ENCODE measurements at regions not wholly inside any gene's neighbourhood (a gene's known extent, or its start where the extent isn't known, plus 50 kb on each side); places are given as distances from the start of the nearest gene placed in this dataset.

- TF ChIP-seq, protein P1, sequence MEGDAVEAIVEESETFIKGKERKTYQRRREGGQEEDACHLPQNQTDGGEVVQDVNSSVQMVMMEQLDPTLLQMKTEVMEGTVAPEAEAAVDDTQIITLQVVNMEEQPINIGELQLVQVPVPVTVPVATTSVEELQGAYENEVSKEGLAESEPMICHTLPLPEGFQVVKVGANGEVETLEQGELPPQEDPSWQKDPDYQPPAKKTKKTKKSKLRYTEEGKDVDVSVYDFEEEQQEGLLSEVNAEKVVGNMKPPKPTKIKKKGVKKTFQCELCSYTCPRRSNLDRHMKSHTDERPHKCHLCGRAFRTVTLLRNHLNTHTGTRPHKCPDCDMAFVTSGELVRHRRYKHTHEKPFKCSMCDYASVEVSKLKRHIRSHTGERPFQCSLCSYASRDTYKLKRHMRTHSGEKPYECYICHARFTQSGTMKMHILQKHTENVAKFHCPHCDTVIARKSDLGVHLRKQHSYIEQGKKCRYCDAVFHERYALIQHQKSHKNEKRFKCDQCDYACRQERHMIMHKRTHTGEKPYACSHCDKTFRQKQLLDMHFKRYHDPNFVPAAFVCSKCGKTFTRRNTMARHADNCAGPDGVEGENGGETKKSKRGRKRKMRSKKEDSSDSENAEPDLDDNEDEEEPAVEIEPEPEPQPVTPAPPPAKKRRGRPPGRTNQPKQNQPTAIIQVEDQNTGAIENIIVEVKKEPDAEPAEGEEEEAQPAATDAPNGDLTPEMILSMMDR (IDR thresholded peaks at IDR 0.05), result no peak
- Mint-ChIP-seq H3K36me3 (ENCODE audit: low read depth) (no peaks in the 10 kb centered on the region), H3K27ac (no peak overlapping the region), H3K4me1 (ENCODE audit: low read depth) (no peaks in the 10 kb centered on the region), H3K4me3 (no peak overlapping the region), H3K9me3 (peaks cover 8% of the 10 kb centered on the region), H3K27me3 (no peaks in the 10 kb centered on the region)
- intact Hi-C loops (cut with micrococcal nuclease), result no loop called here
- ChIA-PET CTCF (no interaction called here), POLR2A (no interaction called here)
- ATAC-seq, result no peak
- no peak for DNase-seq
Observed at GRCh38 chr5:28190011-28190410, 1151.6 kb upstream of the CDH9 start.

DNA sequence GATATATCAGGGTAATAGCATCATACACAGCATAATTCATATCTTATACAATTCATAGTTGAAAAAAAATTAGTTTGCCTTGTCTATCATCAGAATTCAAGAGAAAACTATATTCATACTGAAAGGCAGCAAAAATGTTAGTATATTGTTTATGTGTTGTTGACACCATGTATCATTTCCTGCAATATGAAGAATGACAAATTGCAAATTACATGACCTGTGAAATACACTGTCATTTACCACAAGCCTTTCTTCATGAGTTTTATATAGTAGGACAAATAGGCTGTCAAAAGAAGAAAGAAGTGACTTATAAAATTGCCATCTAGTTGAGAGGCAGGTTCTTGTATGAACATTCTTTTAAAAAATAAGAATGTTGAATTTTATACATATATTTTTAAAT is 1136.3 kb upstream of the CDH9 start:
- peaks cover 12% of the 10 kb centered on the region for H3K9me3 Mint-ChIP-seq
- intact Hi-C loops (cut with micrococcal nuclease), result no loop called here
- H3K27me3 Mint-ChIP-seq, result no peaks in the 10 kb centered on the region
- ChIA-PET CTCF (no interaction called here), POLR2A (no interaction called here)
- H3K36me3 Mint-ChIP-seq (ENCODE audit: low read depth), result no peaks in the 10 kb centered on the region
- no peak overlapping the region for H3K4me3 Mint-ChIP-seq
- TF ChIP-seq, protein P1 (IDR thresholded peaks at IDR 0.05), result no peak
- DNase-seq (no peak), ATAC-seq (no peak)
- H3K27ac Mint-ChIP-seq, result no peak overlapping the region
- H3K4me1 Mint-ChIP-seq (ENCODE audit: low read depth), result no peaks in the 10 kb centered on the region

DNA sequence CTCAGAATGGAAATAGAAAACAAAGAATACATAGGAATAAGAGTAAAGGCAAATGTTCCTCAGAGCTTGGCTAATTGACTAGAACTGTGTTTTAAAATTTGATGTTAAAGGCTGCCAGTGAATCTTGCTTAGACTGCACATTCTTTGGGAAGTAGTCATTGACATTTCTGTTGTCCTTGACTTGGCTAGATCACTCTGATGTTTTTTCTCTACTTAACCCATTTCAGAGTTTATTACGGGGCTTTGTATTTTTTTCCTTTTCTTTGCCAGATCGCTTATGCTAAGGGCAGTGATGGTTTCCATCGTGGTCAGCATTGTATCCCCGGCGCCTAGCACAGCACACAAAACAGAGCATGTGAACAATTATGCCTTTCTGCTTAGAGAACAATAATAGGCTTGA is 1126.7 kb upstream of the CDH9 start:
- peaks cover 15% of the 10 kb centered on the region for H3K9me3 Mint-ChIP-seq
- ChIA-PET POLR2A (interaction anchor here (0.6 kb wide), 1 partner anchor 549 kb away, joined by 3 read pairs; no protein-coding TSS in a partner anchor), CTCF (no interaction called here)
- ATAC-seq (no peak), DNase-seq (no peak)
- intact Hi-C loops (cut with micrococcal nuclease), result no loop called here
- H3K27ac Mint-ChIP-seq, result no peak overlapping the region
- no peaks in the 10 kb centered on the region for H3K4me1 Mint-ChIP-seq (ENCODE audit: low read depth)
- no peak overlapping the region for H3K4me3 Mint-ChIP-seq
- no peaks in the 10 kb centered on the region for H3K36me3 Mint-ChIP-seq (ENCODE audit: low read depth)
- TF ChIP-seq, protein P1 (IDR thresholded peaks at IDR 0.05), result no peak
- no peaks in the 10 kb centered on the region for H3K27me3 Mint-ChIP-seq

DNA sequence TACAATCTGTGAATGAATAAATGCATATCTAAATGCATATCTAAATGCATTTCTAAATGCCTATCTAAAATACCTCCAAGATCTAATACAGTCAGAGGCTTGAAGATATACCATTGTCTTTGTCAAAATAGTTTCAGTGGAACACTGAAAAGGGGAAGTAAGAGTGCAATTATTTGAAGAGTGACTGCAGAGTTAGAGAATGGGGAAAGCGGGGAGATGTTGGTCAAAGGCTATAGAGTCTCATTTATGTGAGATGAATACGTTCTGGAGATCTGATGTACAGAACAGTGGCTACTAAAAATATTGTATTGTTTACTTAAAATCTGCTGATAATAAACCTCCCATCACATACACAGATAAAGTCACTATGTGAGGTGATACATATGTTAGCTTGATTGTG is 1126.2 kb upstream of the CDH9 start:
- no peak overlapping the region for H3K27ac Mint-ChIP-seq
- CTCF ChIA-PET, result no interaction called here
- no peak for ATAC-seq
- POLR2A ChIA-PET, result interaction anchor here (0.6 kb wide), 1 partner anchor 549 kb away, joined by 3 read pairs; no protein-coding TSS in a partner anchor
- H3K4me1 Mint-ChIP-seq (ENCODE audit: low read depth), result no peaks in the 10 kb centered on the region
- TF ChIP-seq, protein P1 (IDR thresholded peaks at IDR 0.05), result no peak
- H3K9me3 Mint-ChIP-seq, result peaks cover 15% of the 10 kb centered on the region
- H3K27me3 Mint-ChIP-seq, result no peaks in the 10 kb centered on the region
- intact Hi-C loops (cut with micrococcal nuclease), result no loop called here
- H3K4me3 Mint-ChIP-seq, result no peak overlapping the region
- no peak for DNase-seq
- H3K36me3 Mint-ChIP-seq (ENCODE audit: low read depth), result no peaks in the 10 kb centered on the region

DNA sequence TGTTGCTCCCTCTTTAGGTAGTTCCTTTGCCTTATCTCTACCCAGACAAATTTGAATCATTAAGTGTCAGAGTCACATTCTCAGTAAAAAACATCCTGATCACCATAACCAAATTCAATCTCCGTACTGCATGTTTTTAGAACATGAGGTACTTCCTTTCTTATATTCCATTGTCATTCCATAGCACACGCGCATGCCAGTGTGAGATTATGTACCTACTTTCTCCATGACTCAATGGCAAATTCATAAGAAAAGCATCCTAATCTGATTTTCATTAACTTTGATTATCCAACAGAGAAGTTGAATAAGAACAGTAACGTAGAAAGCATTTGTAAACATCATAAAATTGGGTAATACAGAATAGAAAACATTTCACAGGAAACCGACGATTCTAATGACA is 1118.6 kb upstream of the CDH9 start:
- ChIA-PET POLR2A (no interaction called here), CTCF (no interaction called here)
- intact Hi-C loops (cut with micrococcal nuclease), result no loop called here
- DNase-seq (no peak), ATAC-seq (no peak)
- Mint-ChIP-seq H3K27me3 (no peaks in the 10 kb centered on the region), H3K4me1 (ENCODE audit: low read depth) (no peaks in the 10 kb centered on the region), H3K36me3 (ENCODE audit: low read depth) (no peaks in the 10 kb centered on the region), H3K27ac (no peak overlapping the region), H3K4me3 (no peak overlapping the region), H3K9me3 (peaks cover 10% of the 10 kb centered on the region)
- TF ChIP-seq, protein P1 (IDR thresholded peaks at IDR 0.05), result no peak
